Liver (tissue), 8 donors: ENCODE measurements at regions not wholly inside any gene's neighbourhood (a gene's known extent, or its start where the extent isn't known, plus 50 kb on each side); places are given as distances from the start of the nearest gene placed in this dataset.

Experiments
- DNase-seq: peaks from one replicate; pipeline ENCODE4 v3.0.0-alpha.2; 2017; ENCODE audit warnings: low spot score
- H3K27ac ChIP-seq, 2 donors: one replicate each; pipeline ENCODE4 v1.7.0; 2013; ENCODE audit warnings: inconsistent platforms in 2 of 2, low read length in 2 of 2, control low read depth in 1 of 2, low read depth in 1 of 2, mild to moderate bottlenecking in 1 of 2
- H3K27me3 ChIP-seq, 4 donors: one replicate each; pipeline versions ENCODE4 v1.6.1 to v1.7.0; 2013; ENCODE audit warnings: low read length in 3 of 4, inconsistent platforms in 1 of 4, mild to moderate bottlenecking in 1 of 4, moderate library complexity in 1 of 4; ENCODE audit not compliant: control insufficient read depth in 4 of 4, insufficient read depth in 4 of 4
- H3K36me3 ChIP-seq, 4 donors: one replicate each; pipeline versions ENCODE4 v1.6.1 to v1.7.0; 2013; ENCODE audit warnings: low read length in 3 of 4, mild to moderate bottlenecking in 3 of 4, low read depth in 1 of 4, moderate library complexity in 1 of 4; ENCODE audit not compliant: control insufficient read depth in 4 of 4, insufficient read depth in 3 of 4
- H3K4me1 ChIP-seq, 4 donors: one replicate each; pipeline versions ENCODE4 v1.6.1 to v1.7.0; 2013; ENCODE audit warnings: low read length in 3 of 4, mild to moderate bottlenecking in 3 of 4, moderate library complexity in 1 of 4; ENCODE audit not compliant: control insufficient read depth in 4 of 4, insufficient read depth in 4 of 4
- H3K4me3 ChIP-seq, 3 donors: one replicate each; pipeline versions ENCODE4 v1.6.1 to v1.7.0; 2013; ENCODE audit warnings: low read length in 3 of 3, control low read depth in 1 of 3, low read depth in 1 of 3, mild to moderate bottlenecking in 1 of 3
- H3K9ac ChIP-seq, 2 donors: one replicate each; pipeline ENCODE4 v1.7.0; 2013; ENCODE audit warnings: low read length in 2 of 2, mild to moderate bottlenecking in 2 of 2, moderate library complexity in 2 of 2, control low read depth in 1 of 2, low read depth in 1 of 2
- H3K9me3 ChIP-seq, 4 donors: one replicate each; pipeline versions ENCODE4 v1.6.1 to v1.7.0; 2013; ENCODE audit warnings: low read length in 3 of 4; ENCODE audit not compliant: control insufficient read depth in 4 of 4
- EGR1 ChIP-seq, 2 donors: IDR thresholded peaks; 2 replicates each; pipeline ENCODE4 v1.6.1; 2016 to 2018; ENCODE audit warnings: antibody characterized with exemption in 2 of 2, low read depth in 2 of 2
- FOXA1 ChIP-seq: IDR thresholded peaks from 2 replicates; pipeline ENCODE4 v1.6.1; 2016; ENCODE audit warnings: antibody characterized with exemption
- FOXA2 ChIP-seq: IDR thresholded peaks from 2 replicates; pipeline ENCODE4 v1.6.1; 2016; ENCODE audit warnings: antibody characterized with exemption
- GABPA ChIP-seq, 2 donors: IDR thresholded peaks in 1 of 2; conservative IDR thresholded peaks in 1 of 2; 2 replicates each; pipeline ENCODE4 v1.6.1; 2016; ENCODE audit warnings: antibody characterized with exemption in 2 of 2, mild to moderate bottlenecking in 1 of 2, moderate library complexity in 1 of 2
- HNF4A ChIP-seq, 2 donors: conservative IDR thresholded peaks; 2 replicates each; pipeline ENCODE4 v1.6.1; 2016; ENCODE audit warnings: antibody characterized with exemption in 2 of 2, mild to moderate bottlenecking in 2 of 2
- HNF4G ChIP-seq: IDR thresholded peaks from 2 replicates; pipeline ENCODE4 v1.6.1; 2016; ENCODE audit warnings: antibody characterized with exemption
- JUND ChIP-seq, 2 donors: IDR thresholded peaks; 2 replicates each; pipeline ENCODE4 v1.6.1; 2016; ENCODE audit warnings: antibody characterized with exemption in 2 of 2
- NR2F2 ChIP-seq: IDR thresholded peaks from 2 replicates; pipeline ENCODE4 v1.6.1; 2016; ENCODE audit warnings: antibody characterized with exemption
- RAD21 ChIP-seq, 2 donors: IDR thresholded peaks; 2 replicates each; pipeline ENCODE4 v1.6.1; 2016; ENCODE audit warnings: antibody characterized with exemption in 2 of 2, mild to moderate bottlenecking in 2 of 2
- RXRA ChIP-seq, 2 donors: IDR thresholded peaks; 2 replicates each; pipeline ENCODE4 v1.6.1; 2017 to 2018; ENCODE audit warnings: antibody characterized with exemption in 2 of 2, mild to moderate bottlenecking in 1 of 2
- SP1 ChIP-seq: IDR thresholded peaks from 2 replicates; pipeline ENCODE4 v1.6.1; 2018; ENCODE audit warnings: antibody characterized with exemption, mild to moderate bottlenecking
- TAF1 ChIP-seq: conservative IDR thresholded peaks from 2 replicates; pipeline ENCODE4 v1.6.1; 2016; ENCODE audit warnings: antibody characterized with exemption, mild to moderate bottlenecking
- YY1 ChIP-seq: IDR thresholded peaks from 2 replicates; pipeline ENCODE4 v1.6.1; 2016; ENCODE audit warnings: antibody characterized with exemption, mild to moderate bottlenecking
- WGBS: extraction: QIAGEN DNeasy Blood & Tissue Kit; methylation state at CpG from one replicate; pipeline ENCODE4 v1.1.7; 2013; 5-methylcytosine and 5-hydroxymethylcytosine counted together
- TF ChIP-seq, protein P1 (sequence below): IDR thresholded peaks from 2 replicates; pipeline ENCODE4 v1.6.1; 2016; ENCODE audit warnings: antibody characterized with exemption
- TF ChIP-seq, protein P2 (sequence below): IDR thresholded peaks from 2 replicates; pipeline ENCODE4 v1.6.1; 2016; ENCODE audit warnings: antibody characterized with exemption
- TF ChIP-seq, protein P3 (sequence below): IDR thresholded peaks from 2 replicates; pipeline ENCODE4 v1.6.1; 2016; ENCODE audit warnings: antibody characterized with exemption, mild to moderate bottlenecking
- TF ChIP-seq, protein P4 (sequence below): fragments of 150-350 bp; IDR thresholded peaks from 2 replicates; pipeline ENCODE4 v1.5.1; 2017; ENCODE audit warnings: improper control_type of control experiment, low read depth, low read length; ENCODE audit not compliant: missing input control
- TF ChIP-seq, protein P5 (sequence below): IDR thresholded peaks from 2 replicates; pipeline ENCODE4 v1.6.1; 2016; ENCODE audit warnings: antibody characterized with exemption
- donor health status: healthy.
- donor health status: healthy.
- donor health status: healthy.
- donor health status: healthy.
- donor health status: healthy.

DNA sequence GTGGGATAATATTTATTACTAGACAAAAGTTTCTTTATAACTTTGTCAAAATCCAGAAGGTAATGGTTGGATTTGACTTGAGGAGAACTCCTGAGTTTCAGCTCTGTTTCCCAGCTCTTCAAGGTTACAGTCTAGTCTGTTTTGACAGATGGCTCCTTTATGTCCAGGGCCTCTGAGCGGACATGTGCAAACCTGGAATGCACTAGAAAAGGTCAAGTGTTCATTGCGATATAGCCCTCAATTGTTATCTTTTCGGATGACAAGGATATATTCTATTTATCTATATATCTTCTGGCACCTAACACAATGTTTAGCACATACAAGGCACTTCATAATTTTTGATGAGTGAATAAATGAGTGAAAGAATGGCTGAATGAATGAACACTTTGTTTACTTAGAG, 513.2 kb upstream of the GOLIM4 start:
- no peaks in the 10 kb centered on the region for H3K9me3 ChIP-seq
- WGBS: 88% methylated on average over 3 of the region's 3 CpGs
- no peak overlapping the region for H3K27ac ChIP-seq
- H3K4me3 ChIP-seq: no peak overlapping the region
- H3K36me3 ChIP-seq: no peaks in the 10 kb centered on the region
- TF ChIP-seq RXRA (IDR thresholded peaks at IDR 0.05): no peak
- TF ChIP-seq, protein P1, sequence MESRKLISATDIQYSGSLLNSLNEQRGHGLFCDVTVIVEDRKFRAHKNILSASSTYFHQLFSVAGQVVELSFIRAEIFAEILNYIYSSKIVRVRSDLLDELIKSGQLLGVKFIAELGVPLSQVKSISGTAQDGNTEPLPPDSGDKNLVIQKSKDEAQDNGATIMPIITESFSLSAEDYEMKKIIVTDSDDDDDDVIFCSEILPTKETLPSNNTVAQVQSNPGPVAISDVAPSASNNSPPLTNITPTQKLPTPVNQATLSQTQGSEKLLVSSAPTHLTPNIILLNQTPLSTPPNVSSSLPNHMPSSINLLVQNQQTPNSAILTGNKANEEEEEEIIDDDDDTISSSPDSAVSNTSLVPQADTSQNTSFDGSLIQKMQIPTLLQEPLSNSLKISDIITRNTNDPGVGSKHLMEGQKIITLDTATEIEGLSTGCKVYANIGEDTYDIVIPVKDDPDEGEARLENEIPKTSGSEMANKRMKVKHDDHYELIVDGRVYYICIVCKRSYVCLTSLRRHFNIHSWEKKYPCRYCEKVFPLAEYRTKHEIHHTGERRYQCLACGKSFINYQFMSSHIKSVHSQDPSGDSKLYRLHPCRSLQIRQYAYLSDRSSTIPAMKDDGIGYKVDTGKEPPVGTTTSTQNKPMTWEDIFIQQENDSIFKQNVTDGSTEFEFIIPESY: no peak
- TF ChIP-seq EGR1 (IDR thresholded peaks at IDR 0.05; ENCODE audit: low read depth in 2 of 2): no peak
- TF ChIP-seq, protein P2, sequence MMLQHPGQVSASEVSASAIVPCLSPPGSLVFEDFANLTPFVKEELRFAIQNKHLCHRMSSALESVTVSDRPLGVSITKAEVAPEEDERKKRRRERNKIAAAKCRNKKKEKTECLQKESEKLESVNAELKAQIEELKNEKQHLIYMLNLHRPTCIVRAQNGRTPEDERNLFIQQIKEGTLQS: no peak
- no peak for TF ChIP-seq HNF4A (conservative IDR thresholded peaks at IDR 0.05)
- no peak for TF ChIP-seq FOXA1
- TF ChIP-seq SP1: no peak
- TF ChIP-seq, protein P3, sequence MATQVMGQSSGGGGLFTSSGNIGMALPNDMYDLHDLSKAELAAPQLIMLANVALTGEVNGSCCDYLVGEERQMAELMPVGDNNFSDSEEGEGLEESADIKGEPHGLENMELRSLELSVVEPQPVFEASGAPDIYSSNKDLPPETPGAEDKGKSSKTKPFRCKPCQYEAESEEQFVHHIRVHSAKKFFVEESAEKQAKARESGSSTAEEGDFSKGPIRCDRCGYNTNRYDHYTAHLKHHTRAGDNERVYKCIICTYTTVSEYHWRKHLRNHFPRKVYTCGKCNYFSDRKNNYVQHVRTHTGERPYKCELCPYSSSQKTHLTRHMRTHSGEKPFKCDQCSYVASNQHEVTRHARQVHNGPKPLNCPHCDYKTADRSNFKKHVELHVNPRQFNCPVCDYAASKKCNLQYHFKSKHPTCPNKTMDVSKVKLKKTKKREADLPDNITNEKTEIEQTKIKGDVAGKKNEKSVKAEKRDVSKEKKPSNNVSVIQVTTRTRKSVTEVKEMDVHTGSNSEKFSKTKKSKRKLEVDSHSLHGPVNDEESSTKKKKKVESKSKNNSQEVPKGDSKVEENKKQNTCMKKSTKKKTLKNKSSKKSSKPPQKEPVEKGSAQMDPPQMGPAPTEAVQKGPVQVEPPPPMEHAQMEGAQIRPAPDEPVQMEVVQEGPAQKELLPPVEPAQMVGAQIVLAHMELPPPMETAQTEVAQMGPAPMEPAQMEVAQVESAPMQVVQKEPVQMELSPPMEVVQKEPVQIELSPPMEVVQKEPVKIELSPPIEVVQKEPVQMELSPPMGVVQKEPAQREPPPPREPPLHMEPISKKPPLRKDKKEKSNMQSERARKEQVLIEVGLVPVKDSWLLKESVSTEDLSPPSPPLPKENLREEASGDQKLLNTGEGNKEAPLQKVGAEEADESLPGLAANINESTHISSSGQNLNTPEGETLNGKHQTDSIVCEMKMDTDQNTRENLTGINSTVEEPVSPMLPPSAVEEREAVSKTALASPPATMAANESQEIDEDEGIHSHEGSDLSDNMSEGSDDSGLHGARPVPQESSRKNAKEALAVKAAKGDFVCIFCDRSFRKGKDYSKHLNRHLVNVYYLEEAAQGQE: no peak
- TF ChIP-seq TAF1: no peak
- TF ChIP-seq GABPA (IDR thresholded peaks at IDR 0.05 in 1 of 2, conservative IDR thresholded peaks at IDR 0.05 in 1 of 2): no peak
- TF ChIP-seq, protein P4, sequence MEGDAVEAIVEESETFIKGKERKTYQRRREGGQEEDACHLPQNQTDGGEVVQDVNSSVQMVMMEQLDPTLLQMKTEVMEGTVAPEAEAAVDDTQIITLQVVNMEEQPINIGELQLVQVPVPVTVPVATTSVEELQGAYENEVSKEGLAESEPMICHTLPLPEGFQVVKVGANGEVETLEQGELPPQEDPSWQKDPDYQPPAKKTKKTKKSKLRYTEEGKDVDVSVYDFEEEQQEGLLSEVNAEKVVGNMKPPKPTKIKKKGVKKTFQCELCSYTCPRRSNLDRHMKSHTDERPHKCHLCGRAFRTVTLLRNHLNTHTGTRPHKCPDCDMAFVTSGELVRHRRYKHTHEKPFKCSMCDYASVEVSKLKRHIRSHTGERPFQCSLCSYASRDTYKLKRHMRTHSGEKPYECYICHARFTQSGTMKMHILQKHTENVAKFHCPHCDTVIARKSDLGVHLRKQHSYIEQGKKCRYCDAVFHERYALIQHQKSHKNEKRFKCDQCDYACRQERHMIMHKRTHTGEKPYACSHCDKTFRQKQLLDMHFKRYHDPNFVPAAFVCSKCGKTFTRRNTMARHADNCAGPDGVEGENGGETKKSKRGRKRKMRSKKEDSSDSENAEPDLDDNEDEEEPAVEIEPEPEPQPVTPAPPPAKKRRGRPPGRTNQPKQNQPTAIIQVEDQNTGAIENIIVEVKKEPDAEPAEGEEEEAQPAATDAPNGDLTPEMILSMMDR: no peak
- TF ChIP-seq, protein P5, sequence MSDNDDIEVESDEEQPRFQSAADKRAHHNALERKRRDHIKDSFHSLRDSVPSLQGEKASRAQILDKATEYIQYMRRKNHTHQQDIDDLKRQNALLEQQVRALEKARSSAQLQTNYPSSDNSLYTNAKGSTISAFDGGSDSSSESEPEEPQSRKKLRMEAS: no peak
- no peak for TF ChIP-seq FOXA2
- TF ChIP-seq YY1: no peak
- DNase-seq: no peak
- no peaks in the 10 kb centered on the region for H3K4me1 ChIP-seq
- no peak overlapping the region for H3K9ac ChIP-seq
- H3K27me3 ChIP-seq: peaks cover 0 to 3% (median 0%) of the 10 kb centered on the region in 4 donors

DNA sequence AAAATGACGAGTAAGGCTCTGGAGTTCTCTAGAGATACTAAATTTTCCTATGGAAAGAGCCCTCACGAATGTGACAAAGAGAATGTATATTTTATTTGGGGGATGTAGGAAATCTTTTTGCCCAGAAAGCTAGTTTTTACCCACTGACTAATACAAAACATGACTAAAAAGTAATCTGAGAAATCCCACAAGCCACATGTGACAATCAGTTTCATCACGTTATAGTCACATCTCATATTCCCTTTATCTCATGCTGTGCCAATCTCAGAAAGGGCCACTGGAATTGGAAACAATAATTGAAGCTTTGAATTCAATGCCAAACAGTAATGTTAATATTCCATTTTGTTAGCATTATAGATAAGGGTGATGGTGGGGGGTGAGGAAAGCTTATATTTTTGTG, 509.0 kb upstream of the GOLIM4 start:
- Histone ChIP-seq H3K27ac (no peak overlapping the region), H3K4me3 (no peak overlapping the region), H3K9me3 (no peaks in the 10 kb centered on the region), H3K4me1 (no peaks in the 10 kb centered on the region), H3K9ac (no peak overlapping the region), H3K36me3 (no peaks in the 10 kb centered on the region), H3K27me3 (no peaks in the 10 kb centered on the region)
- DNase-seq: no peak
- WGBS: 82% methylated on average over 3 of the region's 3 CpGs
- TF ChIP-seq SP1 (no peak), HNF4A (conservative IDR thresholded peaks at IDR 0.05) (no peak), EGR1 (IDR thresholded peaks at IDR 0.05; ENCODE audit: low read depth in 2 of 2) (no peak), RXRA (IDR thresholded peaks at IDR 0.05) (no peak), NR2F2 (no peak), FOXA1 (no peak), JUND (IDR thresholded peaks at IDR 0.05) (no peak), YY1 (no peak), HNF4G (no peak), FOXA2 (no peak), TAF1 (no peak), RAD21 (IDR thresholded peaks at IDR 0.05) (no peak)
- TF ChIP-seq, protein P2: no peak
- TF ChIP-seq, protein P4: no peak
- TF ChIP-seq, protein P3: no peak
